ENCODE measurements at regions not wholly inside any gene's neighbourhood (a gene's known extent, or its start where the extent isn't known, plus 50 kb on each side); places are given as distances from the start of the nearest gene placed in this dataset.

DNA sequence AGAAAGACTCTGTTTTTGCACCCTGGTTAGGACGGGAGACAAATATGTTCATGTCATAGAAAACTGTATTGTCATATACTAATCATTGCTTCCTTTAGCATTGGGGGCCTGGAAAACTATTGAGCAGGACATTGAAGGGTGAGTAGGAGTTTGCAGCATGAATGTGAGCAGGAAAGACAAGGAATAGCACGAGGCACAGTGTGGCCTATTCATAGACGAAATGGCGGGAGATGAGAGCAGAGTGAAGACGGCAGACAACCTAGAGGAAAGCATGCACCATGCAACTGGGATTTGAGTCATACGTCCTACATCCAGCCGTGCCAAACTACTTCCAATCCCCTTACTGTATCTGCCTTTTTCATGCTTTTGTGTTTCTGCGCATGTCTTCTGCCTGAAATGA is 508.1 kb downstream of the NTRK3 start:
- DNase-seq = no peak
- H3K4me1 ChIP-seq = peaks cover 0 to 16% (median 4%) of the 10 kb centered on the region in 4 donors
- TF ChIP-seq POLR2AphosphoS5 (IDR thresholded peaks at IDR 0.05) (no peak), POLR2A (IDR thresholded peaks at IDR 0.05) (no peak), EP300 (IDR thresholded peaks at IDR 0.05) (no peak)
- TF ChIP-seq, protein P1, sequence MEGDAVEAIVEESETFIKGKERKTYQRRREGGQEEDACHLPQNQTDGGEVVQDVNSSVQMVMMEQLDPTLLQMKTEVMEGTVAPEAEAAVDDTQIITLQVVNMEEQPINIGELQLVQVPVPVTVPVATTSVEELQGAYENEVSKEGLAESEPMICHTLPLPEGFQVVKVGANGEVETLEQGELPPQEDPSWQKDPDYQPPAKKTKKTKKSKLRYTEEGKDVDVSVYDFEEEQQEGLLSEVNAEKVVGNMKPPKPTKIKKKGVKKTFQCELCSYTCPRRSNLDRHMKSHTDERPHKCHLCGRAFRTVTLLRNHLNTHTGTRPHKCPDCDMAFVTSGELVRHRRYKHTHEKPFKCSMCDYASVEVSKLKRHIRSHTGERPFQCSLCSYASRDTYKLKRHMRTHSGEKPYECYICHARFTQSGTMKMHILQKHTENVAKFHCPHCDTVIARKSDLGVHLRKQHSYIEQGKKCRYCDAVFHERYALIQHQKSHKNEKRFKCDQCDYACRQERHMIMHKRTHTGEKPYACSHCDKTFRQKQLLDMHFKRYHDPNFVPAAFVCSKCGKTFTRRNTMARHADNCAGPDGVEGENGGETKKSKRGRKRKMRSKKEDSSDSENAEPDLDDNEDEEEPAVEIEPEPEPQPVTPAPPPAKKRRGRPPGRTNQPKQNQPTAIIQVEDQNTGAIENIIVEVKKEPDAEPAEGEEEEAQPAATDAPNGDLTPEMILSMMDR (IDR thresholded peaks at IDR 0.05) = no peak
- H3K9me3 ChIP-seq = no peaks in the 10 kb centered on the region
- H3K27ac ChIP-seq = no peak overlapping the region
- intact Hi-C loops (cut with DNase I; ENCODE audit: low total_unique reads) = no loop called here
- no peaks in the 10 kb centered on the region for H3K36me3 ChIP-seq
- H3K27me3 ChIP-seq = no peaks in the 10 kb centered on the region
- WGBS, 5 donors = 84 to 94% (median 87%) methylated on average over 8 of the region's 8 CpGs
- H3K4me3 ChIP-seq = no peak overlapping the region

DNA sequence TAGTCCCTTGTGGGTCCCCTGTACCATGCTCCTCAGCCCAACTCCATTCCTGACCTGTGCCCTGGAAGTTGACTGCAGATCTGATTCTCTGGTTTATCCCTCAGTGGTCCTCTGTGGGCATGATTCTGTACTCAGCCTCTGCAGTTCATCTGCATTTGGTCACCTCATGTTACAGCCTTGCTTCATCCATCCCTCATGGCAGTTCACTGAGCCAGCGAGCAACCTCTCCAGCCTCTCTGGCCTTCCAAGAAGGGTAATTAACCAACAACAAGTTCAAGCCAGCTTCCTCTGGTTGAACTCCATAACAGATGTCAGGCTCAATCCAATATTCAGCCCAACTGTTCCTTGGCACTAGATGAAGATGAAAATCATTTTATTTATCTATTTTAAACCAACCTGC is 509.5 kb downstream of the NTRK3 start:
- 62 to 79% (median 76%) methylated on average over 1 of the region's 1 CpG for WGBS, 5 donors
- TF ChIP-seq EP300 (IDR thresholded peaks at IDR 0.05) (no peak), POLR2A (IDR thresholded peaks at IDR 0.05) (no peak), POLR2AphosphoS5 (IDR thresholded peaks at IDR 0.05) (no peak)
- TF ChIP-seq, protein P1 (IDR thresholded peaks at IDR 0.05) = no peak
- no peaks in the 10 kb centered on the region for H3K9me3 ChIP-seq
- DNase-seq = no peak
- H3K4me3 ChIP-seq = no peak overlapping the region
- H3K27me3 ChIP-seq = no peaks in the 10 kb centered on the region
- intact Hi-C loops (cut with DNase I; ENCODE audit: low total_unique reads) = no loop called here
- no peaks in the 10 kb centered on the region for H3K36me3 ChIP-seq
- H3K4me1 ChIP-seq = peaks cover 0 to 5% (median under 1%) of the 10 kb centered on the region in 4 donors
- H3K27ac ChIP-seq = no peak overlapping the region

DNA sequence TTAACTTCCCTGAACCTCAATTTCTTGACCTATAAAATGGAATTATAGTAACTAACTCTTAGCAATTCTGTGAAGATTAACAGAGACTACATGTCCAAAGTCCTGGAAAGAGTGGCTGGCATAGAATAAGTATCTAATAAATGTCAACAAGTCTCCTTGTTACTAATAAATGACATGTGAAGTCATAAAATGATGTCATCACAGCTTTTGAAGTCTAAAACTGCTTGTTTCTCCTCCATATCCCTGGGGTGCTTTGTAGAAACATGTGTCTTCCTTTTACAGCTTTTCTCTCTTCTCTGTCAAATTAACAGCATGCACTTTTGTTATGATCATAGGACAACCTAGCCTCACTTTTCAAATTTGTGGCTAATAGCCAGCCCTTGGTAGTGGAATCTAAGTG is 510.2 kb downstream of the NTRK3 start:
- H3K9me3 ChIP-seq = no peaks in the 10 kb centered on the region
- intact Hi-C loops (cut with DNase I; ENCODE audit: low total_unique reads) = no loop called here
- no peak for TF ChIP-seq POLR2A (IDR thresholded peaks at IDR 0.05)
- TF ChIP-seq EP300 (IDR thresholded peaks at IDR 0.05) = no peak
- TF ChIP-seq POLR2AphosphoS5 (IDR thresholded peaks at IDR 0.05) = no peak
- TF ChIP-seq, protein P1 (IDR thresholded peaks at IDR 0.05) = no peak
- H3K36me3 ChIP-seq = no peaks in the 10 kb centered on the region
- H3K4me1 ChIP-seq = no peaks in the 10 kb centered on the region
- no peak overlapping the region for H3K27ac ChIP-seq
- no peak overlapping the region for H3K4me3 ChIP-seq
- DNase-seq = no peak
- no peaks in the 10 kb centered on the region for H3K27me3 ChIP-seq

DNA sequence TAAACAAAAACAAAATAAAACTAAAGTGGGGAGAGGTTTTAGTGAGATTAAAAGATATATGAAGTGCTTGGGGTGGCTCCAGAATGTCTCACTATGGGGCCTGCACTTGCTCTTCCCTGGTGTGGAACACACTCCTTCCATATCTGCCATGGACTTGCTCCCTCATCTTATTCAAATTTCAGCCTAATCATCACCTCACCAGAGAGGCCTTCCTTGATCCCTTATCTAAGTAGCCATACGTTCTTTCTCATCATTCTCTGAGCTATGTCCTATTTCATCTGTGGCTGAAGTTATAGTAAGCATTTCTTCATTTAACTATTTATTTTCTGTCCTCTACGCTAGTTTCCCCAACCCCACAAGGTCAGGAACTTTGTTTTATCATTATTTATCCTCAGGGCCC is 511.7 kb downstream of the NTRK3 start:
- Histone ChIP-seq H3K27me3 (no peaks in the 10 kb centered on the region), H3K4me3 (no peak overlapping the region), H3K4me1 (no peaks in the 10 kb centered on the region), H3K36me3 (no peaks in the 10 kb centered on the region), H3K9me3 (no peaks in the 10 kb centered on the region), H3K27ac (no peak overlapping the region)
- intact Hi-C loops (cut with DNase I; ENCODE audit: low total_unique reads) = no loop called here
- 57 to 73% (median 67%) methylated on average over 2 of the region's 2 CpGs for WGBS, 5 donors
- DNase-seq = no peak
- TF ChIP-seq, protein P1 (IDR thresholded peaks at IDR 0.05) = no peak
- TF ChIP-seq POLR2AphosphoS5 (IDR thresholded peaks at IDR 0.05) (no peak), EP300 (IDR thresholded peaks at IDR 0.05) (no peak), POLR2A (IDR thresholded peaks at IDR 0.05) (no peak)
